Gastrocnemius medialis (tissue), 4 donors: ENCODE measurements at regions not wholly inside any gene's neighbourhood (a gene's known extent, or its start where the extent isn't known, plus 50 kb on each side); places are given as distances from the start of the nearest gene placed in this dataset.

Experiments
- CTCF ChIP-seq, 5 experiments: fragments of 450-650 bp in 3 of 5; fragments of 200-600 bp in 2 of 5; sonication (generic) in 2 of 5; IDR thresholded peaks in 4 of 5; conservative IDR thresholded peaks in 1 of 5; 1 replicate in 4 of 5; 2 replicates in 1 of 5; pipeline ENCODE4 v1.5.1; 2016 to 2019; ENCODE audit warnings: antibody characterized with exemption in 5 of 5, mild to moderate bottlenecking in 3 of 5, moderate library complexity in 3 of 5
- POLR2A ChIP-seq, 2 donors: fragments of 450-650 bp; IDR thresholded peaks; one replicate each; pipeline ENCODE4 v1.6.1; 2017; ENCODE audit warnings: antibody characterized with exemption in 2 of 2, mild to moderate bottlenecking in 2 of 2, moderate library complexity in 2 of 2

GRCh38 chr13:59458908-59459579 lies 704.7 kb downstream of the DIAPH3 start:
- no peak for TF ChIP-seq POLR2A (IDR thresholded peaks at IDR 0.05)
- TF ChIP-seq CTCF (IDR thresholded peaks at IDR 0.05 in 4 of 5, conservative IDR thresholded peaks at IDR 0.05 in 1 of 5): no peak
